HUES64 (cell line): ENCODE measurements at regions not wholly inside any gene's neighbourhood (a gene's known extent, or its start where the extent isn't known, plus 50 kb on each side); places are given as distances from the start of the nearest gene placed in this dataset.

Experiments used
- H3K27ac ChIP-seq: 2 replicates; pipeline ENCODE4 v1.7.0; 2013; ENCODE audit warnings: low read depth, low read length, inconsistent platforms
- H3K27me3 ChIP-seq: 2 replicates; pipeline ENCODE4 v1.6.1; 2013; ENCODE audit warnings: mild to moderate bottlenecking, low read length; ENCODE audit not compliant: insufficient read depth
- H3K36me3 ChIP-seq: 2 replicates; pipeline ENCODE4 v1.6.1; 2013; ENCODE audit warnings: mild to moderate bottlenecking, low read length; ENCODE audit not compliant: insufficient read depth
- H3K4me1 ChIP-seq: 2 replicates; pipeline ENCODE4 v1.6.1; 2013; ENCODE audit warnings: mild to moderate bottlenecking, low read length, moderate library complexity; ENCODE audit not compliant: insufficient read depth
- H3K4me3 ChIP-seq: 2 replicates; pipeline ENCODE4 v1.5.1; 2013; ENCODE audit warnings: mild to moderate bottlenecking, low read length, moderate library complexity
- H3K9ac ChIP-seq: 2 replicates; pipeline ENCODE4 v1.6.1; 2013; ENCODE audit warnings: mild to moderate bottlenecking, low read depth, low read length
- H3K9me3 ChIP-seq: 2 replicates; pipeline ENCODE4 v1.6.1; 2013; ENCODE audit warnings: low read depth, low read length; ENCODE audit not compliant: insufficient read depth
- WGBS: fragments of 150-250, 120-280 bp; methylation state at CpG from one replicate; pipeline ENCODE4 v1.1.7; 2013; ENCODE audit warnings: missing lambda C conversion rate; 5-methylcytosine and 5-hydroxymethylcytosine counted together

GRCh38 chr10:83921984-83922860 is 217.1 kb upstream of the GHITM start:
- Histone ChIP-seq H3K36me3 (no peaks in the 10 kb centered on the region), H3K4me3 (no peak overlapping the region), H3K9me3 (no peaks in the 10 kb centered on the region), H3K9ac (no peak overlapping the region), H3K27ac (no peak overlapping the region), H3K27me3 (no peaks in the 10 kb centered on the region), H3K4me1 (peaks cover 24% of the 10 kb centered on the region)
- 92% methylated on average over 3 of the region's 3 CpGs for WGBS

- Histone ChIP-seq H3K27ac (no peak overlapping the region), H3K4me1 (peaks cover 24% of the 10 kb centered on the region), H3K9ac (no peak overlapping the region), H3K9me3 (no peaks in the 10 kb centered on the region), H3K36me3 (no peaks in the 10 kb centered on the region), H3K4me3 (no peak overlapping the region), H3K27me3 (no peaks in the 10 kb centered on the region)
- 22% methylated on average over 5 of the region's 5 CpGs for WGBS
Measured at GRCh38 chr10:83925133-83925532, 214.2 kb upstream of the GHITM start.

GRCh38 chr10:83926606-83927005 is 212.7 kb upstream of the GHITM start:
- H3K9me3 ChIP-seq = no peaks in the 10 kb centered on the region
- H3K4me1 ChIP-seq = peaks cover 24% of the 10 kb centered on the region
- H3K27ac ChIP-seq = no peak overlapping the region
- H3K4me3 ChIP-seq = no peak overlapping the region
- H3K27me3 ChIP-seq = no peaks in the 10 kb centered on the region
- 90% methylated on average over 2 of the region's 2 CpGs for WGBS
- no peak overlapping the region for H3K9ac ChIP-seq
- no peaks in the 10 kb centered on the region for H3K36me3 ChIP-seq

- Histone ChIP-seq H3K4me3 (no peak overlapping the region), H3K4me1 (peaks cover 28% of the 10 kb centered on the region), H3K27me3 (no peaks in the 10 kb centered on the region), H3K9me3 (no peaks in the 10 kb centered on the region), H3K9ac (no peak overlapping the region), H3K36me3 (no peaks in the 10 kb centered on the region), H3K27ac (no peak overlapping the region)
- WGBS = 90% methylated on average over 2 of the region's 2 CpGs
Measured at GRCh38 chr10:83927166-83927565, 212.1 kb upstream of the GHITM start.

- Histone ChIP-seq H3K4me3 (no peak overlapping the region), H3K4me1 (peaks cover 28% of the 10 kb centered on the region), H3K9ac (no peak overlapping the region), H3K9me3 (no peaks in the 10 kb centered on the region), H3K36me3 (no peaks in the 10 kb centered on the region), H3K27ac (no peak overlapping the region), H3K27me3 (no peaks in the 10 kb centered on the region)
- 67% methylated on average over 3 of the region's 3 CpGs for WGBS
Measured at GRCh38 chr10:83929399-83929798, 209.9 kb upstream of the GHITM start.

GRCh38 chr10:83931669-83932068 is 207.6 kb upstream of the GHITM start:
- Histone ChIP-seq H3K9me3 (no peaks in the 10 kb centered on the region), H3K9ac (no peak overlapping the region), H3K4me3 (no peak overlapping the region), H3K36me3 (no peaks in the 10 kb centered on the region), H3K27me3 (no peaks in the 10 kb centered on the region), H3K4me1 (peaks cover 8% of the 10 kb centered on the region; the same call in 1 of the 2 replicates), H3K27ac (no peak overlapping the region)
- WGBS = 63% methylated on average over 3 of the region's 3 CpGs

GRCh38 chr10:83932245-83932644 is 207.1 kb upstream of the GHITM start:
- H3K27ac ChIP-seq = no peak overlapping the region
- H3K27me3 ChIP-seq = no peaks in the 10 kb centered on the region
- WGBS = 70% methylated on average over 2 of the region's 2 CpGs
- H3K36me3 ChIP-seq = no peaks in the 10 kb centered on the region
- H3K4me1 ChIP-seq = peaks cover 8% of the 10 kb centered on the region; the same call in 1 of the 2 replicates
- no peak overlapping the region for H3K4me3 ChIP-seq
- H3K9me3 ChIP-seq = no peaks in the 10 kb centered on the region
- H3K9ac ChIP-seq = no peak overlapping the region

GRCh38 chr10:83934062-83934461 is 205.2 kb upstream of the GHITM start:
- Histone ChIP-seq H3K4me3 (no peak overlapping the region), H3K9ac (no peak overlapping the region), H3K4me1 (peaks cover 8% of the 10 kb centered on the region; the same call in 1 of the 2 replicates), H3K9me3 (no peaks in the 10 kb centered on the region), H3K27ac (no peak overlapping the region), H3K27me3 (no peaks in the 10 kb centered on the region), H3K36me3 (no peaks in the 10 kb centered on the region)
- whole genome bisulfite sequencing = 94% methylated on average over 3 of the region's 3 CpGs

GRCh38 chr10:83934641-83935338 is 204.5 kb upstream of the GHITM start:
- Histone ChIP-seq H3K4me1 (peaks cover 8% of the 10 kb centered on the region; the same call in 1 of the 2 replicates), H3K27ac (no peak overlapping the region), H3K9ac (no peak overlapping the region), H3K36me3 (no peaks in the 10 kb centered on the region), H3K27me3 (no peaks in the 10 kb centered on the region), H3K4me3 (no peak overlapping the region), H3K9me3 (no peaks in the 10 kb centered on the region)
- WGBS = 82% methylated on average over 5 of the region's 5 CpGs

- Histone ChIP-seq H3K27ac (no peak overlapping the region), H3K9ac (no peak overlapping the region), H3K4me1 (peaks cover 8% of the 10 kb centered on the region; the same call in 1 of the 2 replicates), H3K9me3 (no peaks in the 10 kb centered on the region), H3K36me3 (no peaks in the 10 kb centered on the region), H3K27me3 (no peaks in the 10 kb centered on the region), H3K4me3 (no peak overlapping the region)
- 95% methylated on average over 3 of the region's 3 CpGs for WGBS
Measured at GRCh38 chr10:83935339-83935736, 204.0 kb upstream of the GHITM start.

- no peaks in the 10 kb centered on the region for H3K9me3 ChIP-seq
- H3K27ac ChIP-seq = no peak overlapping the region
- peaks cover 8% of the 10 kb centered on the region; the same call in 1 of the 2 replicates for H3K4me1 ChIP-seq
- no peak overlapping the region for H3K9ac ChIP-seq
- WGBS = 94% methylated on average over 5 of the region's 5 CpGs
- no peaks in the 10 kb centered on the region for H3K36me3 ChIP-seq
- H3K4me3 ChIP-seq = no peak overlapping the region
- no peaks in the 10 kb centered on the region for H3K27me3 ChIP-seq
Measured at GRCh38 chr10:83935911-83936310, 203.4 kb upstream of the GHITM start.
